ENCODE measurements at regions not wholly inside any gene's neighbourhood (a gene's known extent, or its start where the extent isn't known, plus 50 kb on each side); places are given as distances from the start of the nearest gene placed in this dataset.

GRCh38 chr5:8321272-8321671, 452.3 kb downstream of the MTRR start:
- no peak for TF ChIP-seq CTCF (IDR thresholded peaks at IDR 0.05)
- no peak for TF ChIP-seq POLR2AphosphoS5 (IDR thresholded peaks at IDR 0.05)

Data from transverse colon (tissue), 4 donors.